GM19035 (cell line): ENCODE measurements at regions not wholly inside any gene's neighbourhood (a gene's known extent, or its start where the extent isn't known, plus 50 kb on each side); places are given as distances from the start of the nearest gene placed in this dataset.

Experiments
- ATAC-seq: cut with Tn5 transposase; IDR thresholded peaks from one replicate; pipeline ENCODE4 v1.9.1; 2021; ENCODE audit not compliant: unreplicated experiment

DNA sequence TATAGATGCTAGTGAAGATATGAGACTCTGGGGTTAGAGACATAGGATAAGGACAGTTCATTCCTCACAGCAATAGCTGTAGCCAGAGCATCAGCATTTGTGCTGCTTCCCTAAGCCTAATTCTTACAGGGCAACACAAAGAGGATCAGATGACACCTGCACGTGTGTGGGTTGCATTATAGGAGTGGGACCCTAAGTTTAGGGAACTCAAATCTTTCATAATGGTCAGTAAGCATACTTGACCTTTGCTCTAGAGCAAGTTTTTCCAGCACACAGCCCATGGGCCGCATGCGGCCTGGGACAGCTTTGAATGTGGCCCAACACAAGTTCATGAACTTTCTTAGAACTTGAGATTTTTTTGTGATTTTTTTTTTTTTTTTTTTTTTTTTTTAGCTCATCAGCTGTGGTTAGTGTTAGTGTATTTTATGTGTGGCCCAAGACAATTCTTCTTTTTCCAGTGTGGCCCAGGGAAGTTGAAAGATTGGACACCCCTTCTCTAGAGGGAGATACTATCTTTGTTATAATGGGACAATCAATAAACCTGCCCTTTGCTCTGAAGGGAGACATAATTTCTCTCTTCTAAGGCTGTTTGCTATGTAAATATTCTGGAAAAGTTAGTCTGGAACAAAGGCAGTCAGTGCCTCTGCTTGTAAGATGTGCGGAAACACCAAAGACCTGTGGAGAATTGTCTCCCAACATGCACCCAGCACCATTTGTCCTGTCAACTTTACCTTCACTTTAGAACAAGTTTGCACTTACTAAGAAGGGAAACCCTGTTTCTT lies 650.2 kb downstream of the ZNF674 start:
- ATAC-seq: no peak

DNA sequence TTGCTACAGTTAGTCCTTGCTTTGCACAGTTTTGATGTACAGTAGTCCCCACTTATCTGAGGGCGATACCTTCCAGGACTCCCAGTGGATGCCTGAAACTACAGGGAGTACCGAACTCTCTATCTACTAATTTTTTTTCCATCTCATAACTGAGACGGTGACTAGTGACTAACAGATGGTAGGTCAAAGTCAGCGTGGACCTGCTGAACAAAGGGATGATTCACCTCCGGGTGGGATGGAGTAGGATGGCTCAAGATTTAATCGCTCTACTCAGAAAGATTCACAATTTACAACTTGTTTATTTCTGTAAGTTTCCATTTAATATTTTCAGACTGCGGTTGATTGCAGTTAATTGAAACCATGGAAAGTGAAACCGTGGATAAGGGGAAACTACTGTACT lies 655.8 kb downstream of the ZNF674 start:
- ATAC-seq: no peak

DNA sequence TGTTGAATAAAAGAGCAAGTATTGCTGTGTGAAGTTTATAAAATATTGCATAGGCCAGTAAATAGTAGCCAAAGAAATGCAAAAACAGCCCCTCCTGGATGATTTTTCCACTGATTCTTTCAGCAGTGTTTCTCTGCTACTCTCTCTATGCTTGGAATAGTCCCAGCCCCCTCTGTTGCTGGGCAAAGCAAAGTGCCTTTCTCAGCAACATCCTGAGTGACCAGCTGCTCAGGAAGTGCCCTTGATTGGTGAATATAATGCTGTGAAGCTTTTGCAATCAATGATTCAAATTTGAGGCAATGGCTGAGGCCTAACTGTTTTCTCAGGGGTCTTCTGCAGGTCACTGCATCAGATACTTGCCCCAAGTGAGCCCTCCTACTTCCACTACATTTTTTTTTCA lies 656.7 kb downstream of the ZNF674 start:
- ATAC-seq: no peak

DNA sequence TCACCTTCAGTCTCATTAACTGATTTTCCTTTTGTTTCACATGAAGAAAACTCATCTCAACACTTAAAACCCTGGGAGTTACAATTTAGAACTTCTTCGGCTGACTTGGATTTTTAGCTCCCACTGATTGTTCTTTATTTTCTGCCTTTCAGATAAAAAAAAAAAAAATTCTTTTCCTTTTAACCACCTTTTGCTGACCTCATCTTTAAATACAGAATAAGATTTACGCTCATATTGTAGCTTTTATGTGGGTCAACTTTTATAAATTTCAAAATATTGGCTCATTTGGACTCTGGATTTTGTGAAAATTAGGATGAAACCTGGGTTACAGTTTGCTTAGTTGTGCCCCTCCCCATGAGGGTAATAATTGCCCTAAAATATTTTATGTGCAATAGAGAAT lies 659.3 kb downstream of the ZNF674 start:
- no peak for ATAC-seq

DNA sequence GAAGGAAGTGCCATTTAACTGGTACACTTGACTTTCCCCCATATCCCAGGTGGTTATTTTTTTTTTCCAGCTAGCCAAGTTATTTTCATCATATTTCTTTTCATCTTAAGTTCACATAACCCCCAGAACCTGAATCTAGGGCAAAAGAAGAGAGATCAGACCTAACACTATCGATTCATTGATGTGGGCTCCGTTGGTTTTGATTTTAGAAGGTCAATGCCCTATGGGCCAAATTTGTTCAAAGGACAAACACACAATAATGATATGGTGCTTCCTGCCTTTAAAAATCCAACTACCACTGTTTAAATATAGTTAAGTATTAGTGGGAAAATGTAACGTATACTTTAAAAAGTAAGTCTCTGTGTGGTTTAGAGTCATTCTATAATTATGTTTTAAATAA lies 665.7 kb downstream of the ZNF674 start:
- no peak for ATAC-seq

DNA sequence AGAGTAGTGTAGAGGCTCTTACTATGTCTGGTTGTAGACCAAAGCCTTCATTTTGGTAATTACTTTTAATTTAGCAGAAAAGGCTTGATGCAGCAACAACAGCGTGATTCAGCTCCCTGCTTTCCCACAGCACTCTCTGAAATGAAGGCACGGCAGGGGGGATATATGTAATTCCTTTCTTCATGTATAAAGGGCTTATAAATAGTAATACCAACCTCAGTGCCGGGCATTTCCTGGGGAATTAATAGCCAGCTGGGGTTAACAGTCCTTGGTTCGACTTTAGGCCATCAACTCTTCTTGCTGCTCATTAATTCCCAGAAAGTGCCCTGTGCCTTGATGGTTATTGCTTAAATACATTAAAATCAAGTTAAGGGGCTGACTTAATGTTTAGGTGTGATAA lies 669.0 kb downstream of the ZNF674 start:
- ATAC-seq: no peak

DNA sequence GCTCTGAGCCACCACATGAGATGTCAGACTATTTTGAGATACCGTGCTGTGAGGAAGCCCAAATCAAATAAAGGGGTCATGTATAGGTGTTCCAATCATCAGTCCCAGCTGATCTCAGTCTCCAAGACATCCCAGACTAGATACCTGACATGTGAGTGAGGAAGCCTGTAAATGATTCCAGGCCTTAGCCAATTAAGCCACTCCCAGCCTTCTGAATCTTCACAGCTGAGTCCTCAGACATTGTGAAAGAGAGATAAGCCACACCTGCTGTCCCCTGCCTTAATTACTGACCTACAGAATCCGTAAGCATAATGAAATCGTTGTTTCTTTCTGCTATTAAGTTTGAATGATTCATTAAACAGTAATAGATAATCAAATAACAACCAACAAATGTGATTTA lies 671.4 kb downstream of the ZNF674 start:
- ATAC-seq: no peak

DNA sequence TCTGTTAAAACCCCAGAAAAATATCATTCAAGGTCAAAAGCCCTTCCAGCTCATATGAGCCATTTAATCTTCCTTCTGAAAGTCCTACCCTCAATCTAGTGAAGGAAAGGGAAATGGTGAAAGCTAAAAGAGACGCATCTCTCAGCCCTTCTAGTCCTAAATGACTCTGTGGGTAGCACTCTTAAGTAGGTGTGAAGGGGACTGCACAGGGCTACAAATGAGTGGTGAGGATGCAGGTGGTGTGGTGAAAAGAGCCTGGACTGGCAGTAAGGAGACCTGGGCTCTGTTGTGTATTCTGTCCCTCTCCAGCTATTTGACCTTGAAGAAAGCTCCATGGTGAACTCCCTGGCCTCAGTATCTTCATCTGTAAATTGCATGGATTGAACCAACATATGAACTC lies 671.8 kb upstream of the DIPK2B start:
- no peak for ATAC-seq

DNA sequence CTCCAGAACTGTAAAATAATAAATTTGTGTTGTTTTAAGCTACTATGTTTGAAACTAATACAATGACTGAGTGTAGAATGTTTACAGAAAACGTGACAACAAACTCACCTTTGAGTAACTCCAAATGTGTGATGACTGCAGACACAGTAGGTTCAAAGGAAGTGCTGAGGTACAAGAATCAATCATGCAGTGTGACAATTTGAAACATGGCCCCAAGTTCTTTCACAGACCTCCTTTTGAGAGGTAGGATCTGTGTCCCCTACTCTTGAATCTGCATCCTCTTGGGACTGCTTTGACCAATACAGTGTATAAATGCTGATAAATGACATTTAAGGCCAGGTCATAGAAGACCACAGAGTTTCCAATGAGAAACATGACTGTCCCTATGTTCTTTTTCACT lies 667.7 kb upstream of the DIPK2B start:
- no peak for ATAC-seq

DNA sequence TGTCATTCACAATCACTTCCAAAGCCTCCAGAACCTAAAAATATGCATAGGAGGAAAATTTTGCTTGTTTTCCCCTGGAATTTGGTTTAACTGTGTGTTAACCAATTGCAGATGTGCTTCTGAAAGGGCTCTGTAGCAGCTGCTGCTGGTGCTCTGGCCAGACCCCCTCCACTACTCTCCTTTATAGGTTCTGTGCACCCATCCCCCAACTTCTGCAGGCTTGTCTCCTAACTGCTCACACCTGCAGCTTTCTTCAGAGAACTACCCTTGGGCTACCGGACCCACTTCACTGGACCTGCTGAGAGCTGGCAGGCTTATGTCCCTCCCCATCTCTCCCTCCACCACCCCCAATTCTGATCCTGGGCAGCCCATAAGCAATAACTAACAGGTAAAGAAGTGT lies 662.1 kb upstream of the DIPK2B start:
- ATAC-seq: no peak

DNA sequence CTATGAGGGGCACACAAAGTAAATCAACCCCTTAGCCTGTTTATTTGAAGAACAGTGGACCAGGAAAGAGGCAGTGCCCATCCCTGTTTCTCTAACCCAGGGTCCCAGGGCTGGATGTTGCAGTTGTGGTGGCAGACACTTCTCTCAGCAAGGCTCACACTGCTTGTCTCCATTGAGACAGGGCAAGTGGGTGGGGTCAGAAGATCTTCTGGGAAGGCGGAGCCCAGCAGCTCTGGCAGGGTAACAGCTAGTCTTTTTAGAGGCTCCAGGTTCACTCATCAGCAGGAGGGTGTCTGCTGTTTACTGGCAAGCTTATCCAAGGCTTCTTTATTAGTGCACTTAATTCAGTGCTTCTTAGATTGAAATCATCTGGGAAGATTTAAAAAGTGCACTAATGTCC lies 659.8 kb upstream of the DIPK2B start:
- no peak for ATAC-seq

DNA sequence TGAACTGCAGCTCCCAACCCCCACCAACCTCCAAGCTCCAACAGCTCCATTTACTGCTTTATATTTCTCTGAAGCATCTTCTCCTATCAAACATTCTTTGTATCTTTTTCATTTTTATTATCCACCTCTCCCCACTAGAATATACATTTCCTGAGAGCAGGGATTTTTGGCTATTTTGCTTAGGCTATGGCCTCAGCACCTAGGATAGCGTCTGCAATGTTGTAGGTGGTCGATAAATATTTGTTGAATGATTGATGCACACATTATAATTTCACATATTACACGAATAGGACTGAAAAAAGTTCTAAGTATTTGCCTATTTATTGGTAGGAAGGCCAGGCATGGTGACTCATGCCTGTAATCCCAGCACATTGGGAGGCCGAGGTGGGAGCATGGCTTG lies 658.7 kb upstream of the DIPK2B start:
- no peak for ATAC-seq

DNA sequence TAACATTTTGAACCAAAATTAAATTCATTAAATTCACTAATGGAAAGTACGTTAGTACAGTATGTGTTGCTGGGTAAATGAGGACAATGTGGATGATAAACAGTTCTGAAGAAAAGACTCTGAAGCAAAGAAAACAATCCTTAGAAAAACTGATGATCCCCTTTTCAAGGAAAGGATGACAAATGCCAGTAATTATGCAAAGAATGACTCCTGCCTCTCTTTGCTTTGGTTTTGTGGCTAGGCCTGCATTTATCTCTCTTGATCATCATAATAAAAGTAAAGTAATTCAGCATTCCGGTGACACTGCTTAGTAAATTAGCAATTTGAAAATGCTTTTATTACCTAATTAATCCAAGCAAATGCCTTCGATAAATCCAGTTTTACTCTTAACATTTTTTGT lies 652.2 kb upstream of the DIPK2B start:
- ATAC-seq: no peak

DNA sequence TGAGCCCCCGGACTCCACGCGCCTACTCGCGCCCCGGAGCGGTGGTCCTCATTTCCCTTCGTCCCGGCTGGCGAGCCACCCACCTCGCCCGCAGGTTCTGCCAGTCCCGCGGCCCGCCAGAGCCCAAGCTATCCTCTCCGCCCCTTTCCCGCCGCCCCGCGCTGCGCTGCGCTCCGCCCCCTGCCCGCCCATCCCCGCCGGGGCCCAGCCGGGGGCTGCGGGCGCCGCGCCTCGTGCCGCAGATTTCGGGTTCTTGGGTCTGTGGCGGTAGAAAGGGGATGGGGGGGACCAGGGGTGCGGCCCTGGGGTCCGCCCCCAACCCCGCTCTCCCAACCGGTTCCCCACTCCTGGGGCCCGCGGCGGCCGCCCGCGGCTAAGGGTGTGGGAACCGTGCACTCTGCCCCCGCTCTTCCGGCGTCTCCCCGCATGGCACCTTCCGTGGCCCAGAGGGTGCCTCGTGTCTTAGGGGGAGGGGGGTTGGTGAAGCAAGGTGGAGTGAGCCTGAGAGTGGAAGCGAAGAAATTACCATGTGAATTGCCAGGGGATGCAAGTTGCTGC lies 650.8 kb upstream of the DIPK2B start:
- no peak for ATAC-seq

DNA sequence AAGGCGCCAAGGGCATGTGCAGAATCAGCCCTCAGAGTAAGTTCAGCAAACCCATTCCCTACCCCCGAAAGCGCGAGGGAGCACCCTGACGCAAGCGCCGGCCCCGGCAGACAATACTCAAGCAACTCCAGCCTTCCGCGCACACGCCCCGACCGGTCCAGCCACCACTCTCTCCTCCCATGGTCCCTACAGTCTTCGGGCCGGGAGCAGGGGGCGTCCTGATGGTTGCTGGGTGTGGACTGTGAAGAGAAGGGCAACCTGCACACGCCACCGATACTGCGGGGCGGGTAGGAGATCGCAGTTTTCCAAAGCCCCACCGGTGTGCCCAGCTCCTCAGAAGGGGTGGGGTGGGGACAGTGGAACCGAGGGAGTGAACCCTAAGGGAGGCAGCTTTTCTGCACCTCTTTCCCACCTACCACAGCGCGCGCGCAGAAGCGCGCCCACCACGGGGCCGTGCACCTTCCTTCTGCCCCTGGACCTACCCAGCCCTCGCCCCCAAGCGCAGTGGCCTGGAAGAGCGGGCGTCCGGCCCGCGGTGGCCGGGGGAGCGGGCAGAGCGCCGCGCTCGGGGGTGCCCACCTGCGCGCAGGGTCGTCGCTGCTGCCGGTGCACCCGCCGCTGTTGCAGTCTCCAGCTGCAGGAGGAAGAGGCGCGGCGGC lies 650.2 kb upstream of the DIPK2B start:
- ATAC-seq: no peak

DNA sequence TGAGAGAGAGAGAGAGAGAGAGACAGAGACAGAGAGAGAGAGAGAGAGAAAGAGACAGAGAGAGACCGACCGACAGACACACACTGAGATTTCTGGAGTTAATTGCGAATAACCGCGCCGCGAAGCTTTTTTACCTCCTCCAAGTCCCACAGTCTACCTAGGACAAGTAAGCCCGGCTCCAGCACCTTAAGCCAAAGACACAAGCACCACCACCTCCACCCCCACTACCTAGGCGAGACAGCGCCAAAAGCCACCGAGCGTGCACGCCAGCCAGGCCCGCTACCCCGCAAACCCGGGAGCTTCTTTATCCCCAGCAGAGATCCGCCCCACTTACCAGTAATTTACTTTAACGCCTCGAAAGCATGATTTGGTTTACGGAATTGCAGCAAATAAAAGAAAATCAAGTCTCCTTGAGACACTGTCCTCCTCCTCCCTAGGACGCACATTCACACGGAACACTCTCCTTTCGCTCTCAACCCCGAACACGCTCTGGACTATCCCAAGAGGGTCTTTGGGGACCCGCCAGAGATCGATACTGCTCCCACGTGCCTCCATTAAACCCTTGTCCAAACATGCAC lies 649.6 kb upstream of the DIPK2B start:
- ATAC-seq: no peak

DNA sequence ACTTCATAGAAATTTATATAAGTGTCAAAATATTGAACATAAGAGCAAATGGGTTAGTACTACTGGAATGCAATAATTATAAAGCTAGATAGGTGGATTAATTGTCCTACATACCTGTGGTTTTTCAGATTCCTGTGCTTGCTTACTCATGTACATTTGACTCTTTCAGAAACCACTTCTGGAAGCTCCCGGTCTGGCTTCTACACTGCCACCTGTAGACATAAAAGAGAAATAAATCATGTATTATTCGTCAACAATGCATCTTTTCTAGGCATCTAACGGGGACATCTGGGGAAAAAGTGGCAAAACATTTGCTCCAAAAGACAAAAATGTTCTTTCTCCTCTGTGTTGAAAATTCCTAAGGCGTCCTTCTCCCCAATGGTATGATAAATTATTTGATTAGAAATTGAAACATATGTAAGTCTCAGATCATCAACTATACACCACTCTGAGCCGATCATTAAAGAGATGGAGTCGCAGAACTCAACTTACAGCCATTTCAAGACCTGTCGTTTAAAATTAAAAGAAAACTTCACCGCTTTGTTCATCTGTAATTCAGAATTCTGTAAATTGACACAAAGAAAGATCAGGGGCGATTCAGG lies 648.7 kb upstream of the DIPK2B start:
- no peak for ATAC-seq

DNA sequence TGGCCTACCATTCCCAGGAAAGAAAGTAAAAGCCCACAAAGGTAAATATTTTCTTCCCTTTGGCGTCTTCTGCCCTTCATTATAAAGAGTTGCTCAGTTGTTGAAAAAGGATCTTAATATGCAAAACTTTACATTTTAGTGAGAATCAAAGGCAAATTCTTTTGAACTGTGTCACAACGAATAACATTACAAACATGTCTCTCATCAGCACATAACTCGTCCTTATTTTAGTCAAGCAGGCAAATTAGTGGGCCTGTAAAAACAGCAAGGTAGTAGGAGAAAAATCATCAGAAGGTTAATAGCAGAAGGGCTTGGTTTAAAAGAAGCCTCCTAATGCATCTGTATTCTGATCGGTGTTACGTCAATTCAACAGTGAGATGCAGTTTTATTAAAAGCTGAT lies 647.3 kb upstream of the DIPK2B start:
- ATAC-seq: no peak

DNA sequence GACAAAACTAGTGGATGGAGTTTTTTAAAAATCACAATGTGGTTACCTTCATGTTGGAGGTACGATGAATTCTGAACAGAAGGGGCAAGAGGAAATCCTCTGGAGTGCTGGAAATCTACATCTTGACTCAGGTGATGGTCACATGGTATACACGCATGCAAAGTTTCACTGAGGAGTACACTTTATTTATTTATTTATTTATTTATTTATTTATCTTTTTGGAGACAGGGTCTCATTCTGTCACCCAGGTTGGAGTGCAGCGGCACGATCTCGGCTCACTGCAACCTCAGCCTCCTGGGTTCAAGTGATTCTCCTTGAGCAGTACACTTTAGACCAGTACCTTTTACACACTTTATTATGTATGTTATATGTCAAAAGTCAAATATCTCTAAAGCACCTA lies 645.7 kb upstream of the DIPK2B start:
- ATAC-seq: no peak

DNA sequence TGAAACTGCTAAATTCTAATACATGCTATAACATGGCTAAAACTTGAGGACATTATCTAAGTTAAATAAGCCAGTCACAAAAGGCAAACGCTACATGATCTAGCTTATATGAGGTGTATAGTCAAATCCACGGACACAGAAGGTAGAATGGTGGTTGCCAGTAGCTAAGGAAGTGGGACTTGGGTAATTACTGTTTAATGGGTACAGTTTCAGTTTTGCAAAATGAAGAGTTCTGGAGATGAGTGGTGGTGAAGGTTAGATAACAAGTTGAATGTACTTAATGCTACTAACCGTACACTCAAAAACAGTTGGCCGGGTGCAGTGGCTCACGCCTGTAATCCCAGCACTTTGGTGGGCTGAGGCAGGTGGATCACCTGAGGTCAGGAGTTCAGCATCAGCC lies 644.5 kb upstream of the DIPK2B start:
- no peak for ATAC-seq

DNA sequence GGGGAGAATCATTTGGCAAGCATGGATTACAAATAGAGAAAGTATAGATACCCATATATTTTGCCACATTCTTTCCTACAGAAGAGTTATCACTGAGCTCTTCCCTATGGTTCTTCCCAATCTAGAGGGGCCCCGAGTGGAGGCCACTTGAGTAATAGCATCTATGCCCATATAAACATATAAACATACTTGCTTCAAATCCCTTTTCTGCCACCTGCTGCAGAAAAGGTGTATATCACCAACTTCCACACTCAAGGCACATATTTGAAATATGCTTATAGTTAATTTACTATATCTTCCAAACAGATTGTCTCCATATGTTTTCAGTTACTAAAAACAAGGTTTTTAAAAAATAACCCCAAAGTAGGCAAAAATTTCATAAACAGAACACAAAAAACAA lies 642.8 kb upstream of the DIPK2B start:
- no peak for ATAC-seq

DNA sequence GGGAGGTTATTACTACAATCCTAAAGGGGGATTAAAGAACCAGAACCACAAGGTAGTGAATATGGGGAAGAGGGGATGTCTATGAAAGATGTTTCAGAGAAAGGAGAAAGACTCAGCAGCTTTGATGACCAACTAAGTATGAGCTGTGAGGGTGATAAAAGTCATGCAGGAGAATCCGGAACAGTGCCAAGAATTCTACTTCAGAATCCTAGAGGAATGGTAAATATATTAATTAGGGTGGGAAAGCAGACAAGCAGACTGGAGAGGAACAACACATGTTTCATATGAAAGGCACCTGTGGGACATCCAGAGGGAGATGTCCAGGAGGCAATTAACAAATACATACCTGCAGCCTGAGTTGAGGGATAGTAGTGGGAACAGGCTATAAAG lies 642.2 kb upstream of the DIPK2B start:
- ATAC-seq: no peak
